ENCODE measurements at regions not wholly inside any gene's neighbourhood (a gene's known extent, or its start where the extent isn't known, plus 50 kb on each side); places are given as distances from the start of the nearest gene placed in this dataset.

GRCh38 chr5:167553511-167553910, 737.9 kb upstream of the WWC1 start:
- no peak overlapping the region for H3K4me2 ChIP-seq
- DNase-seq (ENCODE audit: low spot score): no peak
- H3K27ac ChIP-seq: no peak overlapping the region
- 82% methylated on average over 2 of the region's 2 CpGs for WGBS (ENCODE audit: low lambda C conversion rate, missing lambda C conversion rate)
- no peaks in the 10 kb centered on the region for H3K4me1 ChIP-seq (ENCODE audit: insufficient read depth)
- no peak overlapping the region for H2AFZ ChIP-seq
- no peak for TF ChIP-seq CTCF (IDR thresholded peaks at IDR 0.05; ENCODE audit: poor library complexity)
- TF ChIP-seq EZH2 (IDR thresholded peaks at IDR 0.05; ENCODE audit: borderline replicate concordance): no peak
- TF ChIP-seq EZH2phosphoT487 (IDR thresholded peaks at IDR 0.05; ENCODE audit: low read depth, severe bottlenecking, unreplicated experiment): no peak
- no peaks in the 10 kb centered on the region for H4K20me1 ChIP-seq (ENCODE audit: insufficient read depth, poor library complexity, severe bottlenecking)
- no peak overlapping the region for H3K4me3 ChIP-seq
- H3K79me2 ChIP-seq: no peaks in the 10 kb centered on the region
- H3K36me3 ChIP-seq (replicated peaks; ENCODE audit: insufficient read depth, low read depth): no peaks in the 10 kb centered on the region
- H3K27me3 ChIP-seq: no peaks in the 10 kb centered on the region
- no peaks in the 10 kb centered on the region for H3K9me2 ChIP-seq (replicated peaks; ENCODE audit: insufficient read depth)
- no peaks in the 10 kb centered on the region for H3K9me3 ChIP-seq (ENCODE audit: low read depth)

- no peaks in the 10 kb centered on the region for H3K27me3 ChIP-seq
- H3K4me3 ChIP-seq: no peak overlapping the region
- 97% methylated on average over 7 of the region's 7 CpGs for WGBS (ENCODE audit: low lambda C conversion rate, missing lambda C conversion rate)
- H3K79me2 ChIP-seq: no peaks in the 10 kb centered on the region
- H3K36me3 ChIP-seq (replicated peaks; ENCODE audit: insufficient read depth, low read depth): no peaks in the 10 kb centered on the region
- H3K9me3 ChIP-seq (ENCODE audit: low read depth): no peaks in the 10 kb centered on the region
- H3K4me2 ChIP-seq: no peak overlapping the region
- no peak overlapping the region for H2AFZ ChIP-seq
- no peaks in the 10 kb centered on the region for H3K9me2 ChIP-seq (replicated peaks; ENCODE audit: insufficient read depth)
- no peak overlapping the region for H3K27ac ChIP-seq
- TF ChIP-seq EZH2phosphoT487 (IDR thresholded peaks at IDR 0.05; ENCODE audit: low read depth, severe bottlenecking, unreplicated experiment) (no peak), CTCF (IDR thresholded peaks at IDR 0.05; ENCODE audit: poor library complexity) (no peak), EZH2 (IDR thresholded peaks at IDR 0.05; ENCODE audit: borderline replicate concordance) (no peak)
- no peak for DNase-seq (ENCODE audit: low spot score)
- no peaks in the 10 kb centered on the region for H4K20me1 ChIP-seq (ENCODE audit: insufficient read depth, poor library complexity, severe bottlenecking)
- H3K4me1 ChIP-seq (ENCODE audit: insufficient read depth): no peaks in the 10 kb centered on the region
Measured at GRCh38 chr5:167554564-167555290, 736.7 kb upstream of the WWC1 start.

- TF ChIP-seq CTCF (IDR thresholded peaks at IDR 0.05; ENCODE audit: poor library complexity) (peak; percentile 28), EZH2phosphoT487 (IDR thresholded peaks at IDR 0.05; ENCODE audit: low read depth, severe bottlenecking, unreplicated experiment) (no peak), EZH2 (IDR thresholded peaks at IDR 0.05; ENCODE audit: borderline replicate concordance) (no peak)
- no peaks in the 10 kb centered on the region for H3K9me3 ChIP-seq (ENCODE audit: low read depth)
- DNase-seq (ENCODE audit: low spot score): no peak
- H3K4me2 ChIP-seq: no peak overlapping the region
- H3K79me2 ChIP-seq: no peaks in the 10 kb centered on the region
- H2AFZ ChIP-seq: no peak overlapping the region
- no peaks in the 10 kb centered on the region for H3K27me3 ChIP-seq
- H3K4me1 ChIP-seq (ENCODE audit: insufficient read depth): no peaks in the 10 kb centered on the region
- H3K4me3 ChIP-seq: no peak overlapping the region
- no peaks in the 10 kb centered on the region for H3K36me3 ChIP-seq (replicated peaks; ENCODE audit: insufficient read depth, low read depth)
- H3K9me2 ChIP-seq (replicated peaks; ENCODE audit: insufficient read depth): no peaks in the 10 kb centered on the region
- H4K20me1 ChIP-seq (ENCODE audit: insufficient read depth, poor library complexity, severe bottlenecking): no peaks in the 10 kb centered on the region
- no peak overlapping the region for H3K27ac ChIP-seq
- 60% methylated on average over 10 of the region's 10 CpGs for WGBS (ENCODE audit: low lambda C conversion rate, missing lambda C conversion rate)
Measured at GRCh38 chr5:167555565-167556166, 735.8 kb upstream of the WWC1 start.

Measured in hepatocyte (in vitro differentiated cells).